Calu3 (cell line): ENCODE measurements at regions not wholly inside any gene's neighbourhood (a gene's known extent, or its start where the extent isn't known, plus 50 kb on each side); places are given as distances from the start of the nearest gene placed in this dataset.
"Not testable (repeated sequence)": the region's sequence is repeated elsewhere in the genome, so short reads cannot be mapped to it uniquely, and the experiment has no call there.

Experiments
- BruUV-seq: library from RNA; stranded (reverse); fragments of 400-500 nt; replicated peaks from 2 replicates; lab custom pipeline; 2021; lab: Mats Ljungman, UMichigan
- CTCF ChIA-PET: fragments of 300-600 bp; sonication (Branson Sonifier 250); formaldehyde crosslinking; loops from one replicate; lab custom pipeline; 2022; ENCODE audit warnings: antibody characterized with exemption; lab: Charles Lee
- DNase-seq: peaks from one replicate; pipeline ENCODE4 v3.0.0; 2022
- H3K27ac Mint-ChIP-seq: one replicate; pipeline ENCODE4 v1.8.0; 2022; ENCODE audit warnings: mixed read lengths; ENCODE audit not compliant: unreplicated experiment
- H3K27me3 Mint-ChIP-seq: one replicate; pipeline ENCODE4 v1.8.0; 2022; ENCODE audit warnings: mixed read lengths; ENCODE audit not compliant: unreplicated experiment
- H3K36me3 Mint-ChIP-seq: one replicate; pipeline ENCODE4 v1.8.0; 2022; ENCODE audit warnings: mild to moderate bottlenecking, moderate library complexity, mixed read lengths; ENCODE audit not compliant: insufficient read depth, unreplicated experiment
- H3K4me1 Mint-ChIP-seq: one replicate; pipeline ENCODE4 v1.8.0; 2022; ENCODE audit warnings: mild to moderate bottlenecking, low read depth, mixed read lengths; ENCODE audit not compliant: unreplicated experiment
- H3K4me3 Mint-ChIP-seq: one replicate; pipeline ENCODE4 v1.8.0; 2022; ENCODE audit warnings: mild to moderate bottlenecking, low read depth, moderate library complexity, mixed read lengths; ENCODE audit not compliant: unreplicated experiment
- H3K9me3 Mint-ChIP-seq: one replicate; pipeline ENCODE4 v1.8.0; 2022; ENCODE audit warnings: low read depth, mixed read lengths; ENCODE audit not compliant: unreplicated experiment
- intact Hi-C: fragments of 100-400 bp; cut with micrococcal nuclease; formaldehyde crosslinking; loops from one replicate; pipeline ENCODE4 v1.10.0; 2022; ENCODE audit not compliant: unreplicated experiment
- TF ChIP-seq, protein P1 (sequence below): fragments of 200-600 bp; IDR thresholded peaks from one replicate; pipeline ENCODE4 v1.8.0; 2022; ENCODE audit warnings: antibody characterized with exemption; ENCODE audit not compliant: unreplicated experiment

DNA sequence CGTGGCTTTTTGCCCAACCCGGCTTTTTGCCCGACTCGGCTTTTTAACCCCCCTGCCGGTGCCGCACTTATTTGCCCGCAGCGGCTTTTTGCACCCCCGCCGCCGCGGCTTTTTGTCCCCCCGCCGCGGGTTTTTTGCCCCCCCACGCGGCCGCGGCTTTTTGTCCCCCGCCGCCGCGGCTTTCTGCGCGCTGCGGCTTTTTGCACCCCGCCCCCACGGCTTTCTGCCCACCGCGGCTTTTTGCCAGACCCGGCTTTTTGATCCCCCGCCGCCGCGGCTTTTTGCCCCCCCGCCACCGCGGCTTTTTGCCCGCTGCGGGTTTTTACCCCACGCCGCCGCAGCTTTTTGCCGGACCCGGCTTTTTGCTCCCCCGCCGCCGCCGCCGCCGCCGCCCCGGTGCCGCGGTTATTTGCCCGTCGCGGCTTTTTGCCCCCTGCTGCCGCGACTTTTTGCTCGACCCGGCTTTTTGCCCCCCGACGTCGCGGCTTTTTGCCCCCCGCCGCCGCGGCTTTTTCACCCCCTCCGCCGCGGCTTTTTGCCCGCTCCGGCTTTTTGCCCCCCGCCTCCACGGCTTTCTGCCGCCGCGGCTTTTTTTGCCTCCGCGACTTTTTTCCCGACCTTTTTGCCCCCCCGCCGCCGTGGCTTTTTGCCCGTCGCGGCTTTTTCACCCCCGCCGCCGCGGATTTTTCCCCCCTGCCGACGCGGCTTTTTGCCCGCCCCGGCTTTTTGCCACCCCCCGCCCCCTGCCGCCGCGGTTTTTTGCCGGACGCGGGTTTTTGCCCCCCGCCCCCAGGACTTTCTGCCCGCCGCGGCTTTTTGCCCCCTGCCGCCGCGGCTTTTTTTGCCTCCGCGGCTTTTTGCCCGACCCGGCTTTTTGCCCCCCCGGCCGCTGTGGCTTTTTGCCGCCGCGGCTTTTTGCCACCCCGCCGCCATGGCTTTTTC is 2786.5 kb downstream of the RPIA start:
- TF ChIP-seq, protein P1, sequence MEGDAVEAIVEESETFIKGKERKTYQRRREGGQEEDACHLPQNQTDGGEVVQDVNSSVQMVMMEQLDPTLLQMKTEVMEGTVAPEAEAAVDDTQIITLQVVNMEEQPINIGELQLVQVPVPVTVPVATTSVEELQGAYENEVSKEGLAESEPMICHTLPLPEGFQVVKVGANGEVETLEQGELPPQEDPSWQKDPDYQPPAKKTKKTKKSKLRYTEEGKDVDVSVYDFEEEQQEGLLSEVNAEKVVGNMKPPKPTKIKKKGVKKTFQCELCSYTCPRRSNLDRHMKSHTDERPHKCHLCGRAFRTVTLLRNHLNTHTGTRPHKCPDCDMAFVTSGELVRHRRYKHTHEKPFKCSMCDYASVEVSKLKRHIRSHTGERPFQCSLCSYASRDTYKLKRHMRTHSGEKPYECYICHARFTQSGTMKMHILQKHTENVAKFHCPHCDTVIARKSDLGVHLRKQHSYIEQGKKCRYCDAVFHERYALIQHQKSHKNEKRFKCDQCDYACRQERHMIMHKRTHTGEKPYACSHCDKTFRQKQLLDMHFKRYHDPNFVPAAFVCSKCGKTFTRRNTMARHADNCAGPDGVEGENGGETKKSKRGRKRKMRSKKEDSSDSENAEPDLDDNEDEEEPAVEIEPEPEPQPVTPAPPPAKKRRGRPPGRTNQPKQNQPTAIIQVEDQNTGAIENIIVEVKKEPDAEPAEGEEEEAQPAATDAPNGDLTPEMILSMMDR, result no peak
- BruUV-seq, result no TSS peak
- no peak for DNase-seq
- intact Hi-C loops, result no loop called here
- CTCF ChIA-PET, result no interaction called here
- Mint-ChIP-seq H3K27ac (no peak overlapping the region), H3K4me3 (peak overlapping the region; percentile 47), H3K4me1 (no peaks in the 10 kb centered on the region), H3K27me3 (peaks cover 47% of the 10 kb centered on the region), H3K36me3 (peaks cover 29% of the 10 kb centered on the region), H3K9me3 (no peaks in the 10 kb centered on the region)

DNA sequence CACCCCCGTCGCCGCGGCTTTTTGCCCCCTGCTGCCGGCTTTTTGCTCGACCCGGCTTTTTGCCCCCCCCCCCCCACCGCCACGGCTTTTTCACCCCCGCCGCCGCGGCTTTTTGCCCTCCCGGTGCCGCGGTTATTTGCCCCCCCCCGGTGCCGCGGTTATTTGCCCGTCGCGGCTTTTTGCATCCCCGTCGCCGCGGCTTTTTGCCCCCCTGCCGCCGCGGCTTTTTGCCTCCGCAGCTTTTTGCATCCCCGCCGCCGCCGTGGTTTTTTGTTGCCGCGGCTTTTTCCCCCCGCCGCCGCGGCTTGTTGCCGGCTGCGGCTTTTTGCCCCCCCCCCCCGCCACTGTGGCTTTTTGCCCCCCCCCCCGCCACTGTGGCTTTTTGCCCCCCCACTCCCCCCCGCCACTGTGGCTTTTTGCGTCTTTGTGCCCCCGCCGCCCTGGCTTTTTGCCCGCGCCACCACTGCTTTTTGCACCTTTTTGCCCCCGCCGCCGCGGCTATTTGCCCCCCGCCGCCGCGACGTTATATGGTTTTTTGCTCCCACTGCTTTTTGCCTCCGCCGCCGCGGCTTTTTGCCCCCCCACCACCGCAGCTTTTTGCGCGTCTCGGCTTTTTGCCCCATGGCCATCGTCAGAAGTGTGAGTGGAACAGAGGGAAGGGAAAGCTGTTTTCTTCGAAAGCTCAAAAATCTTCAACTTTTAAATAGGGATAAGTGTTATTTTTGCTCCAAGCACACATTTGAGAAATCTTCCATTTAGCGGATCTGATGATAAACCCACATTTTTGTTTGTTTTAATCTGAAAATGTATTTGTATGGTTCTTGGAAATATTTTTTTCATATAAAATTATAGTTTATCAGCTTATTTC is 2787.6 kb downstream of the RPIA start:
- peak overlapping the region; percentile 47 for H3K4me3 Mint-ChIP-seq

DNA sequence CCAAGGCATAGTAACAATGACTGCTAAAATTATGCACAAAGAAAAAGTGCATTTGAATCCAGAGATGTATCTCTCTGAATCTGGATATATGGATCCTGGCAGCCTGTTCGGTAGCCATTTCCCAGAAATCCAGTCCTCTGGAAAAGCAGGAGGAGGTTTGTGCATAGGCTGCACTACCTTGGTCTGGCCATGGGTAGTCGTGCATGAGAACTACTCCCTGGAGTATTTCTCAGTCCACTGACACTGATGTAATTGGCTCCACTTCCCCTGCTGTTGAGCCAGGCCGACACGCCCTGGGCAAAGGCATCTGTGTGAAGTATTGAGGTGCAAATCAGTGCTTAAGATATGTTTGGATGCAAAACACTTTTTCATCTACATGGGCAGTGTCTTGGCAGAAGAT is 2793.8 kb downstream of the RPIA start:
- H3K4me3 Mint-ChIP-seq, H3K36me3 Mint-ChIP-seq, H3K9me3 Mint-ChIP-seq, BruUV-seq, DNase-seq, intact Hi-C loops, CTCF ChIA-PET, H3K27ac Mint-ChIP-seq, H3K4me1 Mint-ChIP-seq: not testable (repeated sequence)
- peaks cover 11% of the 10 kb centered on the region for H3K27me3 Mint-ChIP-seq

More for the DNA sequence above, 2787.6 kb downstream of the RPIA start:
- Mint-ChIP-seq H3K27me3 (peaks cover 47% of the 10 kb centered on the region), H3K36me3 (peaks cover 29% of the 10 kb centered on the region)
- intact Hi-C loops, H3K9me3 Mint-ChIP-seq, DNase-seq, H3K27ac Mint-ChIP-seq, CTCF ChIA-PET, H3K4me1 Mint-ChIP-seq, BruUV-seq: not testable (repeated sequence)

DNA sequence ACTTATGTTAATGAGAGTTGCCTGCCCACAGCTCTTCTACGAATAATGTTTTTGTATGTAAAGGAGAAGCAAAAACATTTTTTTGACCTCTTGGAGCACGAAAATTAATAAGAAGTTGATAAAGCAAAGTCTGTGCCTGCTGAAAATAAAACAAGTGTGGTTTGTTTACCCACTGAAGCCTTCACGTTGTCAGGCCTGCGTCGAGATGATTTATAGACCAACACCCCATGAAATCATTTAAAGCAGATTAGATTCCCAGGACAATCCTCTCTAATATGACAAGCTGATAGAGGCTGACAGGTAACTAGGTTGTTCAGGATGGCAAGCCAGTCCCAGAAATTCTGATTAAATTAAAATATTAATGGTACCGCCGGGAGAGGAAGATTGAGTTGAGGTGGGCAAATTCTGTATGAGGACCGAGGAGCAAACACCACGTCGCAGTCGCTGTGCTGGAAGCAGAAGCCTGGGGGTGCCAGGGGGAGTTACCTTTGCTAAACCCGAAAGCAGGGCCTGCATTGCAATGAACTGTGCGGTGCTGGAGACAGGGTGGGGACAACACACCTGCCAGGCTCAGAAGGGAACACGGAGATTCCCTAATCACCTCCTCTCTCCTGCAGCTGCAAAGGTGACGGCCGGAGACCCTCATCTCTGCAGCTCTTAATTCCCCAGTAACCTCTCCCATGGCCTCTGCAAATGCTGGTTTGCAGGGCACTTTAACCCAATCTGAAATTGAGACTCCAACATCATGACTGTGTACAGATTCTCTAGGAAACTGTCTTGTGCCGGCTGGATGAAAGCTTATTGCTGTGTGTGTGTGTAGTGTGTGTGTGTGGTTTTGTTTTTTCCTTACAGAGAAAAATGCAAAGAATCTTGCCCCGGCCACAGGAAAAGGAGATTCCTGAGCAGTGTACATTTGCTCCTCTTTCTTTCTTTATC is 2805.9 kb downstream of the RPIA start:
- H3K36me3 Mint-ChIP-seq, CTCF ChIA-PET, DNase-seq: not testable (repeated sequence)

DNA sequence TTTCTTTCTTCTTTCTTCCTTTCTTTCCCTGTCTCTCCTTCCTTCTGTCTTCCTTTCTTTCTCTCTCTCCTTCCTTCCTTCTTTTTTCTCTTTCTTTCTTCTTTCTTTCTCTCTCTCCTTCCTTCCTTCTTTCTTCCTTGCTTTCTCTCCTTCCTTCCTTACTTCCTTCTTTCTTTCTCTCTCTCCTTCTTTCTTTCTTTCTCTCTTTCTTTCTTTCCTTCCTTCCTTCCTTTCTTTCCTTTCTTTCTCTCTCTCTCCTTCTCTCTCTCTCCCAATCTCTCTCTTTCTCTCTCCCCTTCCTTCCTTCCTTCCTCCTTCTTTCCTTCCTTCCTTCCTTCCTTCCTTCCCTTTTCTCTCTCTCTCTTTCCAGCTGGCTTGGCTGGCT is 2806.6 kb downstream of the RPIA start:
- H3K27me3 Mint-ChIP-seq, CTCF ChIA-PET, H3K36me3 Mint-ChIP-seq, BruUV-seq, H3K4me1 Mint-ChIP-seq, H3K4me3 Mint-ChIP-seq, H3K27ac Mint-ChIP-seq, DNase-seq, intact Hi-C loops, H3K9me3 Mint-ChIP-seq: not testable (repeated sequence)

More for the DNA sequence above, 2805.9 kb downstream of the RPIA start:
- BruUV-seq, H3K4me1 Mint-ChIP-seq, intact Hi-C loops, H3K27me3 Mint-ChIP-seq, H3K27ac Mint-ChIP-seq, H3K9me3 Mint-ChIP-seq, H3K4me3 Mint-ChIP-seq: not testable (repeated sequence)

DNA sequence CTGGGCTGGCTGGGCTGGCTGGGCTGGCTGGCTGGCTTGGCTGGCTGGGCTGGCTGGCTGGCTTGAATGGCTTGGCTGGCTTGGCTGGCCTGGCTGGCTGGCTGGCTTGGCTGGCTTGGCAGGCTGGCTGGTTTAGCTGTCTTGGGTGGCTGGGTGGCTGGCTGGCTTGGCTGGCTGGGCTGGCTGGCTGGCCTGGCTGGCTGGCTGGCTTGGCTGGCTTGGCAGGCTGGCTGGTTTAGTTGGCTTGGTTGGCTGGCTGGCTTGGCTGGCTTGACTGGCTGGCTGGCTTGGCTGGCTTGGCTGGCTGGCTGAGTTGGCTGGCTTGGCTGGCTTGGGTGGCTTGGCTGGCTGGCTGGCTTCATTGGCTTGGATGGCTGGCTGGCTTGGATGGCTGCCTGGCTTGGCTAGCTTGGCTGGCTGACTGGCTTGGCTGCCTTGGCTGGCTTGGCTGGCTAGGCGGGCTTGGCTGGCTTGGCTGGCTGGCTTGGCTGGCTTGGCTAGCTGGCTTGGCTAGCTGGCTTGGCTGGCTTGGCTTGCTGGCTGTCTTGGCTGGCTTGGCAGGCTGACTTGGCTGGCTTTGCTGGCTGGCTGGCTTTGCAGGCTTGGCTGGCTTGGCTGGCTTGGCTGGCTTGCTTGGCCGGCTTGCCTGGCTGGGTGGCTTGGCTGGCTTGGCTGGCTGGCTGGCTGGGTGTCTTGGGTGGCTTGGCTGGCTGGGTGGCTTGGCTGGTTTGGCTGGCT is 2807.2 kb downstream of the RPIA start:
- H3K27ac Mint-ChIP-seq, H3K4me3 Mint-ChIP-seq, intact Hi-C loops, H3K4me1 Mint-ChIP-seq, CTCF ChIA-PET, H3K9me3 Mint-ChIP-seq, H3K36me3 Mint-ChIP-seq, DNase-seq, H3K27me3 Mint-ChIP-seq, BruUV-seq: not testable (repeated sequence)

DNA sequence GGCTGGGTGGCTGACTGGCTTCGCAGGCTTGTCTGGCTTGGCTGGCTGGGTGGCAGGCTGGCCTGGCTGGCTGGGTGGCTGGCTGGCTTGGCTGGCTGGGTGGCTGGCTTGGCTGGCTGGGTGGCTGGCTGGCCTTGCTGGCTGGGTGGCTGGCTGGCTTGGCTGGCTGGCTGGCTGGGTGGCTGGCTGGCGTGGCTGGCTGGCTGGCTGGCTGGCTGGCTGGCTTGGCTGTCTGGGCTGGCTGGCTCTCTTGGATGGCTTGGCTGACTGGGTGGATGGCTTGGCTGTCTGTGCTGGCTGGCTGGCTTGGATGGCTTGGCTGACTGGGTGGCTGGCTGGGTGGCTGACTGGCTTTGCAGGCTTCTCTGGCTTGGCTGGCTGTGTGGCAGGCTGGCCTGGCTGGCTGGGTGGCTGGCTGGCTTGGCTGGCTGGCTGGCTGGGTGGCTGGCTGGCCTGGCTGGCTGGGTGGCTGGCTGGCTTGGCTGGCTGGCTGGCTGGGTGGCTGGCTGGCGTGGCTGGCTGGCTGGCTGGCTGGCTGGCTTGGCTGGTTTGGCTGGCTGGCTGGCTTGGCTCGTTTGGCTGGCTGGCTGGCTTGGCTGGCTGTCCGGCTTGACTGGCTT is 2808.1 kb downstream of the RPIA start:
- H3K27ac Mint-ChIP-seq, intact Hi-C loops, BruUV-seq, H3K4me1 Mint-ChIP-seq, CTCF ChIA-PET, H3K4me3 Mint-ChIP-seq, H3K36me3 Mint-ChIP-seq, H3K9me3 Mint-ChIP-seq, DNase-seq, H3K27me3 Mint-ChIP-seq: not testable (repeated sequence)
